HEK293 (cell line): ENCODE measurements at regions not wholly inside any gene's neighbourhood (a gene's known extent, or its start where the extent isn't known, plus 50 kb on each side); places are given as distances from the start of the nearest gene placed in this dataset.

Experiments used
- CTCF ChIA-PET: fragments of 350-600 bp; formaldehyde crosslinking; extraction: SDS; loops from one replicate; lab custom pipeline; 2021; ENCODE audit warnings: antibody characterized with exemption; lab: Yijun Ruan, JAX
- POLR2A ChIA-PET: fragments of 300-600 bp; formaldehyde crosslinking; extraction: SDS; loops from one replicate; lab custom pipeline; 2020; ENCODE audit warnings: antibody characterized with exemption, inconsistent platforms; lab: Yijun Ruan, JAX
- H3K27ac ChIP-seq: fragments of 200-500 bp; sonication (Bioruptor generic); 2 replicates; pipeline ENCODE4 v1.5.1; 2014; ENCODE audit warnings: low read depth, low read length, control low read depth, inconsistent platforms; ENCODE audit errors: extremely low read depth
- H3K36me3 ChIP-seq, 2 experiments: fragments of 200-500 bp in 1 of 2; sonication (Bioruptor generic) in 1 of 2; 1 replicate in 1 of 2; 2 replicates in 1 of 2; pipeline ENCODE4 v1.5.1; 2014 to 2017; ENCODE audit warnings: inconsistent platforms in 2 of 2, low read length in 2 of 2; ENCODE audit not compliant: control insufficient read depth in 2 of 2, insufficient read depth in 1 of 2
- H3K4me1 ChIP-seq: fragments of 200-500 bp; sonication (Bioruptor generic); 2 replicates; pipeline ENCODE4 v1.5.1; 2014; ENCODE audit warnings: mild to moderate bottlenecking, low read length, inconsistent platforms; ENCODE audit not compliant: control insufficient read depth, insufficient read depth
- H3K4me3 ChIP-seq: 2 replicates; pipeline ENCODE4 v1.5.1; 2011; ENCODE audit warnings: low read depth, mild to moderate bottlenecking, control low read depth, low read length, moderate library complexity
- H3K9me3 ChIP-seq: fragments of 200-500 bp; sonication (Bioruptor generic); 2 replicates; pipeline ENCODE4 v1.5.1; 2014; ENCODE audit warnings: low read depth, low read length, inconsistent platforms; ENCODE audit not compliant: control insufficient read depth, insufficient read depth
- BCL6B ChIP-seq: fragments of 450-650 bp; formaldehyde crosslinking; IDR thresholded peaks from 2 replicates; pipeline ENCODE4 v1.5.1; 2017; ENCODE audit warnings: missing biosample characterization, missing genetic modification characterization
- CTCF ChIP-seq: fragments of 450-650 bp; formaldehyde crosslinking; IDR thresholded peaks from 2 replicates; pipeline ENCODE4 v1.5.1; 2016; ENCODE audit warnings: missing biosample characterization, missing genetic modification characterization
- KLF1 ChIP-seq: fragments of 450-650 bp; formaldehyde crosslinking; IDR thresholded peaks from 2 replicates; pipeline ENCODE4 v1.5.1; 2016; ENCODE audit warnings: missing biosample characterization, missing genetic modification characterization
- PATZ1 ChIP-seq: fragments of 450-650 bp; formaldehyde crosslinking; IDR thresholded peaks from 2 replicates; pipeline ENCODE4 v1.5.1; 2016; ENCODE audit warnings: missing biosample characterization, missing genetic modification characterization
- TCF7L2 ChIP-seq: IDR thresholded peaks from 2 replicates; pipeline ENCODE4 v1.6.1; 2011; ENCODE audit warnings: low read depth, mild to moderate bottlenecking, inconsistent platforms, low read length, moderate library complexity, borderline replicate concordance
- YY1 ChIP-seq: fragments of 450-650 bp; formaldehyde crosslinking; IDR thresholded peaks from 2 replicates; pipeline ENCODE4 v1.5.1; 2018; ENCODE audit warnings: missing biosample characterization, missing genetic modification characterization
- ZIC2 ChIP-seq: fragments of 450-650 bp; formaldehyde crosslinking; IDR thresholded peaks from 2 replicates; pipeline ENCODE4 v1.5.1; 2016; ENCODE audit warnings: missing biosample characterization, missing genetic modification characterization
- ZNF133 ChIP-seq: fragments of 450-650 bp; formaldehyde crosslinking; IDR thresholded peaks from 2 replicates; pipeline ENCODE4 v1.5.1; 2016; ENCODE audit warnings: missing biosample characterization, missing genetic modification characterization
- ZNF18 ChIP-seq: fragments of 450-650 bp; formaldehyde crosslinking; IDR thresholded peaks from 2 replicates; pipeline ENCODE4 v1.5.1; 2016; ENCODE audit warnings: missing biosample characterization, missing genetic modification characterization
- ZNF2 ChIP-seq: fragments of 450-650 bp; formaldehyde crosslinking; IDR thresholded peaks from 2 replicates; pipeline ENCODE4 v1.5.1; 2016; ENCODE audit warnings: missing biosample characterization, missing genetic modification characterization
- ZNF23 ChIP-seq: fragments of 450-650 bp; formaldehyde crosslinking; IDR thresholded peaks from 2 replicates; pipeline ENCODE4 v1.5.1; 2016; ENCODE audit warnings: missing biosample characterization, missing genetic modification characterization, borderline replicate concordance
- ZNF24 ChIP-seq: fragments of 450-650 bp; formaldehyde crosslinking; IDR thresholded peaks from 2 replicates; pipeline ENCODE4 v1.5.1; 2016; ENCODE audit warnings: missing biosample characterization, missing genetic modification characterization
- ZNF266 ChIP-seq: fragments of 450-650 bp; formaldehyde crosslinking; IDR thresholded peaks from 2 replicates; pipeline ENCODE4 v1.5.1; 2016; ENCODE audit warnings: missing biosample characterization, missing genetic modification characterization, low read depth
- ZNF398 ChIP-seq: fragments of 450-650 bp; formaldehyde crosslinking; IDR thresholded peaks from 2 replicates; pipeline ENCODE4 v1.5.1; 2017; ENCODE audit warnings: missing biosample characterization, missing genetic modification characterization
- ZNF501 ChIP-seq: fragments of 450-650 bp; formaldehyde crosslinking; IDR thresholded peaks from 2 replicates; pipeline ENCODE4 v1.5.1; 2016; ENCODE audit warnings: missing biosample characterization, missing genetic modification characterization
- ZNF558 ChIP-seq: fragments of 450-650 bp; formaldehyde crosslinking; IDR thresholded peaks from 2 replicates; pipeline ENCODE4 v1.5.1; 2016; ENCODE audit warnings: missing biosample characterization, missing genetic modification characterization
- ZNF585B ChIP-seq: fragments of 450-650 bp; formaldehyde crosslinking; IDR thresholded peaks from 2 replicates; pipeline ENCODE4 v1.5.1; 2016; ENCODE audit warnings: missing biosample characterization, missing genetic modification characterization
- ZNF629 ChIP-seq: fragments of 450-650 bp; formaldehyde crosslinking; IDR thresholded peaks from 2 replicates; pipeline ENCODE4 v1.5.1; 2017; ENCODE audit warnings: missing biosample characterization, missing genetic modification characterization
- ZNF658 ChIP-seq: fragments of 450-650 bp; formaldehyde crosslinking; IDR thresholded peaks from 2 replicates; pipeline ENCODE4; 2016; ENCODE audit warnings: missing biosample characterization, missing genetic modification characterization
- ZNF785 ChIP-seq: fragments of 450-650 bp; formaldehyde crosslinking; IDR thresholded peaks from 2 replicates; pipeline ENCODE4 v1.5.1; 2016; ENCODE audit warnings: missing biosample characterization, missing genetic modification characterization
- ZSCAN5A ChIP-seq: fragments of 450-650 bp; formaldehyde crosslinking; IDR thresholded peaks from 2 replicates; pipeline ENCODE4 v1.5.1; 2016; ENCODE audit warnings: missing biosample characterization, missing genetic modification characterization

- no peaks in the 10 kb centered on the region for H3K9me3 ChIP-seq
- TF ChIP-seq ZSCAN5A (tag by site-specific recombination) = no peak
- TF ChIP-seq TCF7L2 = no peak
- H3K36me3 ChIP-seq = no peaks in the 10 kb centered on the region
- ChIA-PET CTCF (no interaction called here), POLR2A (no interaction called here)
- no peak overlapping the region for H3K27ac ChIP-seq
- H3K4me3 ChIP-seq = no peak overlapping the region
- H3K4me1 ChIP-seq = no peaks in the 10 kb centered on the region
Observed at GRCh38 chr16:26777821-26778220, 288.9 kb upstream of the C16orf82 start.

- Histone ChIP-seq H3K9me3 (no peaks in the 10 kb centered on the region), H3K27ac (no peak overlapping the region), H3K4me1 (no peaks in the 10 kb centered on the region), H3K36me3 (no peaks in the 10 kb centered on the region), H3K4me3 (no peak overlapping the region)
- TF ChIP-seq ZNF785 = no peak
- no peak for TF ChIP-seq ZNF558 (tag by site-specific recombination)
- no peak for TF ChIP-seq ZSCAN5A (tag by site-specific recombination)
- no peak for TF ChIP-seq ZNF2 (tag by site-specific recombination)
- no peak for TF ChIP-seq ZIC2 (tag by site-specific recombination)
- TF ChIP-seq ZNF629 (tag by site-specific recombination) = no peak
- TF ChIP-seq KLF1 (tag by site-specific recombination) = no peak
- no peak for TF ChIP-seq BCL6B (tag by site-specific recombination)
- no peak for TF ChIP-seq ZNF585B (tag by site-specific recombination)
- CTCF ChIA-PET = no interaction called here
- POLR2A ChIA-PET = no interaction called here
Observed at GRCh38 chr16:26787924-26788323, 278.8 kb upstream of the C16orf82 start.

- H3K27ac ChIP-seq = no peak overlapping the region
- ChIA-PET CTCF (no interaction called here), POLR2A (no interaction called here)
- H3K4me1 ChIP-seq = no peaks in the 10 kb centered on the region
- no peak overlapping the region for H3K4me3 ChIP-seq
- H3K9me3 ChIP-seq = no peaks in the 10 kb centered on the region
- no peaks in the 10 kb centered on the region for H3K36me3 ChIP-seq
- TF ChIP-seq ZNF266 (no peak), ZNF24 (tag by site-specific recombination) (no peak), ZNF23 (no peak), ZNF501 (no peak), ZNF18 (tag by site-specific recombination) (no peak), CTCF (tag by site-specific recombination) (no peak), ZNF398 (tag by site-specific recombination) (no peak), ZNF658 (no peak), PATZ1 (tag by site-specific recombination) (no peak), ZNF133 (tag by site-specific recombination) (no peak), ZNF2 (tag by site-specific recombination) (no peak), YY1 (no peak)
Observed at GRCh38 chr16:26791169-26791568, 275.6 kb upstream of the C16orf82 start.
